Thymus (tissue), 11 donors: ENCODE measurements at regions not wholly inside any gene's neighbourhood (a gene's known extent, or its start where the extent isn't known, plus 50 kb on each side); places are given as distances from the start of the nearest gene placed in this dataset.

Source experiments
- DNase-seq, 9 donors: peaks; one replicate each; pipeline ENCODE4 v3.0.0-alpha.2; 2013; ENCODE audit warnings: low spot score in 9 of 9, low read depth in 6 of 9, missing footprints in 1 of 9
- H3K27ac ChIP-seq, 2 donors: one replicate each; pipeline ENCODE4 v1.5.1; 2013; ENCODE audit warnings: control low read depth in 1 of 2, low read depth in 1 of 2, low read length in 1 of 2, mild to moderate bottlenecking in 1 of 2, moderate library complexity in 1 of 2
- H3K27me3 ChIP-seq, 2 donors: one replicate each; pipeline ENCODE4 v1.5.1; 2013; ENCODE audit warnings: low read length in 1 of 2; ENCODE audit not compliant: control insufficient read depth in 2 of 2, insufficient read depth in 1 of 2
- H3K36me3 ChIP-seq, 2 donors: one replicate each; pipeline ENCODE4 v1.5.1; 2013; ENCODE audit warnings: low read length in 1 of 2, mild to moderate bottlenecking in 1 of 2, moderate library complexity in 1 of 2; ENCODE audit not compliant: control insufficient read depth in 2 of 2, insufficient read depth in 2 of 2
- H3K4me1 ChIP-seq, 2 donors: one replicate each; pipeline ENCODE4 v1.5.1; 2013; ENCODE audit warnings: low read length in 2 of 2; ENCODE audit not compliant: control insufficient read depth in 2 of 2, insufficient read depth in 2 of 2
- H3K4me3 ChIP-seq, 2 donors: one replicate each; pipeline ENCODE4 v1.5.1; 2013; ENCODE audit warnings: low read length in 2 of 2, control low read depth in 1 of 2, mild to moderate bottlenecking in 1 of 2
- H3K9me3 ChIP-seq, 2 donors: one replicate each; pipeline ENCODE4 v1.5.1; 2013; ENCODE audit warnings: low read length in 1 of 2, mild to moderate bottlenecking in 1 of 2; ENCODE audit not compliant: control insufficient read depth in 2 of 2, insufficient read depth in 1 of 2
- WGBS: extraction: QIAGEN DNeasy Blood & Tissue Kit; methylation state at CpG from one replicate; pipeline ENCODE4 v1.1.7; 2013; 5-methylcytosine and 5-hydroxymethylcytosine counted together
- donor health status: healthy.

DNA sequence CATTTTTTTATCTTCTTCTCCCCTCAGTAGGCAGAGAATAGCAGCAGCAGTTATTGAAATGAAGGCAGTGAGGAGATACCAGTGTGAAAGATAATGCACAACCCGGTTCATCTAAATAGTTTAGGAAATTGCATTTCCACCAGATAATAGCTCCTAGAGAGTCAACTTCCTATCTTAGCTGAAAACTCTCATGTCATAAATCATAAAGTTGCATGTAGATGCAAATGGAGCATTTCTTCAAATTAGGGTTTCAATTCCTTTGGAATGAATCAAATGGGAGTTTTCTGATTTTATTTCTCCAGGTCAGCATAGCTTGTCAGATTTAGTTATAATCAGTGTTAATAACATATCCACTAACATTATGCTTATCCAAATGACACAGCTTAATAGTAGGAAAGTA lies 335.3 kb downstream of the CNTNAP4 start:
- WGBS, result 23% methylated on average over 1 of the region's 1 CpG
- H3K4me3 ChIP-seq, result no peak overlapping the region
- H3K36me3 ChIP-seq, result no peaks in the 10 kb centered on the region
- DNase-seq, result no peak
- no peaks in the 10 kb centered on the region for H3K9me3 ChIP-seq
- no peaks in the 10 kb centered on the region for H3K4me1 ChIP-seq
- H3K27me3 ChIP-seq, result no peaks in the 10 kb centered on the region
- no peak overlapping the region for H3K27ac ChIP-seq

DNA sequence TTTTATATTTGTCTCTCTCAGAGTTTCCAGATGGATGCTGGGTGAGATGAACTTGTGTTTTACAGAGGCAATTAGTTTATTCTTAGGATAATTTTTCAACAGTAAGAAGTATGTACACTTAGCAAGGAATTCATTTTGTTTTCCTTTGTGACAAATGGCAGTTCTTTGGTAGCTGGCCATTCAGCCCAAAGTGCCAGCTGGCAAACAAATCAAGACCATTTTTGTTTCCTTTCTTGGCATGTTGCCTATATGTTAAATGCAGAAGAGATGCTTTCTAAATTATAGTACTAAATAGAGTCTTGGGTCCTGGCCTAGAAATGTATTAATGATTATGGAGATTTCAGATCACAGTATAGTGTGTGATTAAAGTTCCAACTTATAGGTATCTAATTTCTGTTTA lies 337.1 kb downstream of the CNTNAP4 start:
- H3K4me3 ChIP-seq, result no peak overlapping the region
- no peak for DNase-seq
- no peak overlapping the region for H3K27ac ChIP-seq
- no peaks in the 10 kb centered on the region for H3K36me3 ChIP-seq
- no peaks in the 10 kb centered on the region for H3K4me1 ChIP-seq
- H3K27me3 ChIP-seq, result no peaks in the 10 kb centered on the region
- H3K9me3 ChIP-seq, result no peaks in the 10 kb centered on the region

DNA sequence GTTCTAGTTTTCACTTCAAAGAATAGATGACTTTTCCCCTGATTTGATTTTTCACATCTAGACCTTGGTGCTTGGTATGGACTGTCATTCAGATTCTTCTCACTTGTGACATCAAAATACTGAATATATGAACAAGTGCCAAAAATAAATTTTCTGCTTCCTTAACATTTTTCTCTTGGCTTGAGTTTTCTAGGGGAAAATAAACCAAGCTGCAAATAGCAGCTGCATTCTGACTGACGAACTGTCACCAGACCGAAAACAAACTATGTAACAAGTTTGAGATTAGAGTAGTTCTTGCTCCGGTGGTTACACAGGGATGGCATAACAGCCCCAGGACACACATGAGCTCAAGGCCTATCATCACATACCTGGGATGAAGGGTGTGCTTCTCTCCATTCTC lies 345.7 kb downstream of the CNTNAP4 start:
- no peaks in the 10 kb centered on the region for H3K9me3 ChIP-seq
- DNase-seq, result no peak
- H3K4me3 ChIP-seq, result no peak overlapping the region
- no peaks in the 10 kb centered on the region for H3K27me3 ChIP-seq
- no peak overlapping the region for H3K27ac ChIP-seq
- H3K36me3 ChIP-seq, result no peaks in the 10 kb centered on the region
- no peaks in the 10 kb centered on the region for H3K4me1 ChIP-seq
- 92% methylated on average over 3 of the region's 3 CpGs for WGBS

DNA sequence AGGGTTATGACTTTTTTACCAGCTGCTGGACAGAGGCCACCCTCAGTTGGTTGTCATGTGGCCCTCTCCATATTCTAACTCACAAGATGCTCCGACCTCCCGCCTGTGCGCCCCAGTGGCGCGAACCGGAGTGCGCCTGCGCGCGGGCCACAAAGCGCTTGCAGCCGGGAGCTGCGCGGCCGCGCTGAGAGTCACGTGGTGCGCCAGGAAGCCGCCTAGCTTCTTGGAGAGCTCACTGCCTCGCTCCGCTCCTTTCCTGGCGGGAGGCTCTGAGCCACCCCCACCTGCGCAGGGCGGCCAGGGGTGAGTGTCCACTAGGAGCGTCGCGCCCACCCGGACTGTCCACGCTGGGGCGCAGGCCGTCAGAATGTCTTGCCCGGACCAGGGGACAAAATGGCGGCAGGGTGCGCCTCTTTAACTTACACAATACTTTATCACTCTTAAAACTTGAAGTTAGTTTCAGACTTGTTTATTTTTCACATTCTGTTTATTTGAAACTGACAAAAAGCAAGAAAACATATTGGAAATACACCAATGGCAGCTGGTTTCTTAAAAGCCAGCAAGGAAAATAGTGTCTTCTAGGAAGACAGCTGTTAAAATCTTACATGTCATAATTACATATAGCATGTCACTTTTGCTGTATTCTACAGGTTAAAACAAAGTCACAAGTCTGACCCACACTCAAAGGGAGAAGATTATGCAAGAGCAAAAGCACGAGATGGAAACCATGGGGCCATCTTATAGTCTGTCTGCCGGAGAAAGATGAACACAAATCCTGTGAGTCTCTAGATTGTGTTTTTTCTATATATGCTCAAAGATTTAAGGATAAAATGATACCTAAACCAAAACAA lies 357.9 kb downstream of the CNTNAP4 start:
- H3K4me3 ChIP-seq, result no peak overlapping the region
- no peaks in the 10 kb centered on the region for H3K9me3 ChIP-seq
- no peak for DNase-seq
- H3K36me3 ChIP-seq, result no peaks in the 10 kb centered on the region
- H3K27ac ChIP-seq, result no peak overlapping the region
- WGBS, result 88% methylated on average over 36 of the region's 36 CpGs
- H3K27me3 ChIP-seq, result no peaks in the 10 kb centered on the region
- H3K4me1 ChIP-seq, result no peaks in the 10 kb centered on the region

DNA sequence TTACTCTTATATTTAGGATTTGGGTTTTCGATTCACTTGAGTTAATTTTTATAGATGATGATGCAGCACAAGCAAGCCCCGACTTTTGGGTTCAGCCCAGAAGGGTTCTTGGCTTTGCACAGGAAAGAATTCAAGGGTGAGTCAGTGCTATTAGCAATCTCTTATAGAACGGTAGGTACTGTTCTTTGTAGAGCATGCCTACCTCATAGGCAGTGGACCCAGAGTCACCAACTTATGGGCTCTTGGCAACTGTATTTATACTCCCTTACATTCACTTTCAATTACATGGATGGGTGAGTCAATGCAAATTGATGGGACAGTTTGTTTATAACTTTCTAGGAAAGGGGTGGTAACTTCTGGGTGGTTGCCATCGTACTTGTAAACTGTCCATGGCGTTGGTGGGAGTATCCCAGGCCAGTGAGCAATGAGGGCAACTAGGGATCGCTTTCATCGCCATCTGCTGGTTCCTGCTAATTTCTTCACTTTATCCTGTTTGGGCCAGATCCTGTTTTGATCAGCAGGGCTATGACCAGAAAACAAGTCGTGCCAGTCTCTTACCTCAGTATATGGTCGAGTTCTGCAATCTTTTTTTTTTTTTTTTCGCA lies 362.6 kb downstream of the CNTNAP4 start:
- Histone ChIP-seq H3K4me3 (no peak overlapping the region), H3K27ac (no peak overlapping the region), H3K9me3 (no peaks in the 10 kb centered on the region), H3K27me3 (no peaks in the 10 kb centered on the region), H3K36me3 (no peaks in the 10 kb centered on the region), H3K4me1 (no peaks in the 10 kb centered on the region)
- DNase-seq, result no peak
- WGBS, result 74% methylated on average over 10 of the region's 10 CpGs

DNA sequence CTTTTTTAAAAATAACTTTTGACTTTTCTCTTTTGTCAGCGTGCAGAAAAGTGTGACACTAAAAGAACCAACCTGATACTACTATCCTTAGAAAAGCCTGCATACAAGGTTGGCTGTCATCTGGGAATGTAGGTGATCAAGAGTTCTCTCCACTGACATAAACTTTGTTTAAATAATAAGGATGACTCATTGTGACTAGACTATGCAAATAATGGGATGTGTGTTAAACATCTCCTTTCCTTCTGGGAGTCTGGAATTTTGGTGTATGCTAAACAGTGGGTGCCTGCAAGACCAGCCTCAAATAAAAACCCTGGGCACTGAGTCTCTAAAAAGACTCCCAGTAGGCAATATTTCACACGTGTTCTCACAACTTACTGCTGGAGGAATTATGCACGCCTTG lies 373.4 kb downstream of the CNTNAP4 start:
- Histone ChIP-seq H3K4me1 (no peaks in the 10 kb centered on the region), H3K9me3 (no peaks in the 10 kb centered on the region), H3K27me3 (no peaks in the 10 kb centered on the region), H3K36me3 (no peaks in the 10 kb centered on the region), H3K27ac (no peak overlapping the region), H3K4me3 (no peak overlapping the region)
- 95% methylated on average over 3 of the region's 3 CpGs for WGBS
- DNase-seq, result no peak

DNA sequence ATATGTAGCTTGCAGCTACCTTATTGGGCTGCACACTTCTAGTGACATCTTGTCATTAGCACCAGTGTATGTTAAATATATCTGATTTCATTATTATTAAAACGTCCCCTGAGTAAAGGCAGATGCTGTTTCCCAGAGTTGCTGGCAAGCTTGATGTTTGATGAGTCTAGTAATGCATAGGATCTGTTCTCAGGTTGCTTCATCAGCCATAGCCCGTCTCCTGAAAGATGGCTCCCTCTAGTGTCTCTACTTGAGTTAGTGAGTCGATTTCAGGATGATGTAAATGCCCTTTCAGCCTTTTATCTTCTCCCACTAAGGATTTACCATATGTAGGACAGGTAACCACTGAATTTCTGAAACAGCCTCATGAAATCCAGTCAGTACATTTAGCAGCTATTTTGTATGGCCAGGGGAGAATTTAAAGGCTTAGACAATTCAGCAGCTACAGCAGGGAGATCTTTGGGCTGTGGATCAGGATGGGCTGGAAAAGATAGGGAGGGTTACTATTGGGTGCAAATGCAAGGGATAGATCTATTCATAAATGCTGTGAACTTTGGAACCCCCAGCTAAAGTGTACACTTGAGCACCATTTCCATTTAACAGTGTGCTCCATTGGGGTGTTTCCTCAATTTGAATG lies 376.3 kb downstream of the CNTNAP4 start:
- no peak overlapping the region for H3K27ac ChIP-seq
- 7% methylated on average over 3 of the region's 3 CpGs for WGBS
- H3K4me1 ChIP-seq, result no peaks in the 10 kb centered on the region
- no peaks in the 10 kb centered on the region for H3K27me3 ChIP-seq
- H3K9me3 ChIP-seq, result no peaks in the 10 kb centered on the region
- DNase-seq, result peak in 2 of 9 donors; percentile 4 to 34
- no peaks in the 10 kb centered on the region for H3K36me3 ChIP-seq
- no peak overlapping the region for H3K4me3 ChIP-seq

DNA sequence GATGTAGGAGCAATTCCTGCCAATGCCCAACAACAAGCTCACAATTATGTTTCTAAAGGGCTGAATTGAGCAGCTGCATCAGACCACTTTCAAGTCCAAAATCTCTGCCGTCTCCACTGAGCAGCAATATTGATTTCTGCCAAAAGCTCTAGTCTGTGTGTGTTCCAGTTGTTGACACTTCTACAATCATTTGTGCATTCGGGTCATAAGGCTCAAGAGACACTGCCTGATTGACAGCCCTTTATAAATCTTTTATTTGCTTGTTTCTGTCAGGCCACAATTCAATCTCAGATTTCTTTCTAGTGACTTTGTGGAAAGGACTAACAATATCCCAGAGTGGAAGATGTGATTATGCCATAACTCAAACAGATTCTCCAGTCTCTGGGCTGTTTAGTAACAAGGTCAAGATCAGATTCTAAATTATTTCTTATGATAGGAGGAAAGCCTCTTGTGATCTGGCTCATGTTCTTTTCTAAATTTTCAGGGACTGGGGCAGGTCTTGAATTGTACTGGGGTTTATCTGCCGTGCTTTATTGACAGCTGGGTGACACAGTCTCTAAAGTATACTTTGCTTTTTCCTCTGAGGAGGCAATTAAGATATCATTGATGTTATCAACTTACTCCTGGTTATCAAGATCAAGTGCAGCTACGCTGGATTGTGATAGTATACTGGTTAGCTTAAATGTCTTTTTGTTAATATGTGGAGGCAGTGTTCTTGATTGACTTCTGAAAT lies 377.1 kb downstream of the CNTNAP4 start:
- Histone ChIP-seq H3K9me3 (no peaks in the 10 kb centered on the region), H3K27ac (no peak overlapping the region), H3K4me3 (no peak overlapping the region), H3K36me3 (no peaks in the 10 kb centered on the region), H3K4me1 (no peaks in the 10 kb centered on the region), H3K27me3 (no peaks in the 10 kb centered on the region)
- 90% methylated on average over 4 of the region's 4 CpGs for WGBS
- no peak for DNase-seq

DNA sequence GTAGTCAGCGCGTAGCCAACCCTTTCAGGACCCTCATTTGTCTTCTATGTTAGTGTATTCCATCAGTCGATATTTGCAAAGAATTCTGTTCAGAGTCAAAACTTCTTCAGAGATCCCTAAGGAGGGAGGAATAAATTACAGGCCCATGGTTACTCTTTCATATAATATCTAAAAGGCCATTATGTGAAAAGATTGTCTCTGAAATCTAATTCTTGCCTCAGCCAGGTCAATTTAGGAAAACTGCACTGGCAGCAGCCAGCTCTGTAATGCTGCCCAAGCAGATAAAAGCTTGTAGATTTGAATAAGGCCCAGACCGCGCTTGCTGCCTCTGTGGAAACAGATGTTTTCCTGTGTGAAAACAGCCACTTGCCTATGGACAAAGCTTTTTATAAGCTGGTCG lies 379.8 kb downstream of the CNTNAP4 start:
- H3K27ac ChIP-seq, result no peak overlapping the region
- no peak overlapping the region for H3K4me3 ChIP-seq
- DNase-seq, result no peak
- H3K27me3 ChIP-seq, result no peaks in the 10 kb centered on the region
- H3K9me3 ChIP-seq, result no peaks in the 10 kb centered on the region
- no peaks in the 10 kb centered on the region for H3K4me1 ChIP-seq
- no peaks in the 10 kb centered on the region for H3K36me3 ChIP-seq
- 63% methylated on average over 6 of the region's 6 CpGs for WGBS
